ENCODE measurements at regions not wholly inside any gene's neighbourhood (a gene's known extent, or its start where the extent isn't known, plus 50 kb on each side); places are given as distances from the start of the nearest gene placed in this dataset.

- TF ChIP-seq, protein P1, sequence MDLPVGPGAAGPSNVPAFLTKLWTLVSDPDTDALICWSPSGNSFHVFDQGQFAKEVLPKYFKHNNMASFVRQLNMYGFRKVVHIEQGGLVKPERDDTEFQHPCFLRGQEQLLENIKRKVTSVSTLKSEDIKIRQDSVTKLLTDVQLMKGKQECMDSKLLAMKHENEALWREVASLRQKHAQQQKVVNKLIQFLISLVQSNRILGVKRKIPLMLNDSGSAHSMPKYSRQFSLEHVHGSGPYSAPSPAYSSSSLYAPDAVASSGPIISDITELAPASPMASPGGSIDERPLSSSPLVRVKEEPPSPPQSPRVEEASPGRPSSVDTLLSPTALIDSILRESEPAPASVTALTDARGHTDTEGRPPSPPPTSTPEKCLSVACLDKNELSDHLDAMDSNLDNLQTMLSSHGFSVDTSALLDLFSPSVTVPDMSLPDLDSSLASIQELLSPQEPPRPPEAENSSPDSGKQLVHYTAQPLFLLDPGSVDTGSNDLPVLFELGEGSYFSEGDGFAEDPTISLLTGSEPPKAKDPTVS (IDR thresholded peaks at IDR 0.05; ENCODE audit: low read depth, low read length): no peak
- TF ChIP-seq NRF1 (conservative IDR thresholded peaks at IDR 0.05; ENCODE audit: low read depth, low read length) (no peak), SP1 (IDR thresholded peaks at IDR 0.05; ENCODE audit: low read depth, low read length) (no peak)
These were observed 337.5 kb upstream of the CNTNAP2 start (continued) for GRCh38 chr7:145779140-145779539.

GRCh38 chr7:145774777-145775176 is 341.8 kb upstream of the CNTNAP2 start:
- ChIA-PET CTCF (no interaction called here), SMC1A (ENCODE audit: uncharacterized antibody, unreplicated experiment) (no interaction called here), POLR2A (no interaction called here), RAD21 (ENCODE audit: unreplicated experiment) (no interaction called here)
- no peaks in the 10 kb centered on the region for H3K9me3 ChIP-seq (replicated peaks; ENCODE audit: control insufficient read depth, insufficient read depth, low read length)
- H3K27ac ChIP-seq (ENCODE audit: control insufficient read depth, insufficient read depth): no peak overlapping the region
- DNase-seq (ENCODE audit: low read depth, low spot score) (no peak), FAIRE-seq (no peak), ATAC-seq (no peak)
- WGBS (ENCODE audit: insufficient coverage, insufficient replicate concordance, low lambda C conversion rate, missing lambda C conversion rate): 8% methylated on average over 2 of the region's 2 CpGs
- no peaks in the 10 kb centered on the region for H3K36me3 ChIP-seq (ENCODE audit: control insufficient read depth in 2 of 2, insufficient read depth in 2 of 2, low read length in 1 of 2)
- in situ Hi-C loops (cut with MboI) (no loop called here), intact Hi-C loops (cut with micrococcal nuclease; ENCODE audit: unreplicated experiment) (no loop called here)
- H3K4me3 ChIP-seq: no peak overlapping the region
- H3K27me3 ChIP-seq (replicated peaks in 1 of 2; ENCODE audit: control insufficient read depth in 2 of 2, insufficient read depth in 2 of 2, low read length in 1 of 2): no peaks in the 10 kb centered on the region
- no peaks in the 10 kb centered on the region for H3K79me2 ChIP-seq (ENCODE audit: control insufficient read depth, insufficient read depth, low read length)
- no peaks in the 10 kb centered on the region for H4K20me1 ChIP-seq (ENCODE audit: control insufficient read depth, insufficient read depth)
- no peak overlapping the region for H3K4me2 ChIP-seq (ENCODE audit: control insufficient read depth, insufficient read depth)
- no peak overlapping the region for H3K9ac ChIP-seq (ENCODE audit: control insufficient read depth, insufficient read depth, low read length)
- no TSS peak for BruUV-seq (replicated peaks)
- TF ChIP-seq BCL3 (IDR thresholded peaks at IDR 0.05; ENCODE audit: borderline replicate concordance, insufficient read depth, low read depth, low read length, poor library complexity, severe bottlenecking) (no peak), HDAC6 (IDR thresholded peaks at IDR 0.05; ENCODE audit: unreplicated experiment) (no peak), SMAD5 (IDR thresholded peaks at IDR 0.05; ENCODE audit: low read depth) (no peak), SREBF2 (IDR thresholded peaks at IDR 0.05; ENCODE audit: low read length) (no peak), SMC3 (IDR thresholded peaks at IDR 0.05; ENCODE audit: borderline replicate concordance, low read length) (no peak), ZBTB33 (IDR thresholded peaks at IDR 0.05) (no peak), STAT3 (IDR thresholded peaks at IDR 0.05; ENCODE audit: low read depth, low read length) (no peak), PAX8 (IDR thresholded peaks at IDR 0.05) (no peak), BMI1 (IDR thresholded peaks at IDR 0.05; ENCODE audit: borderline replicate concordance) (no peak), SIN3A (IDR thresholded peaks at IDR 0.05; ENCODE audit: low read depth, low read length) (no peak), RAD21 (IDR thresholded peaks at IDR 0.05; ENCODE audit: insufficient read depth, low read depth, low read length) (no peak)
- H2AFZ ChIP-seq (ENCODE audit: control insufficient read depth, low read depth, low read length): no peak overlapping the region
- H3K4me1 ChIP-seq (ENCODE audit: control insufficient read depth, insufficient read depth, low read length): no peaks in the 10 kb centered on the region
